HG02884 (cell line): ENCODE measurements at regions not wholly inside any gene's neighbourhood (a gene's known extent, or its start where the extent isn't known, plus 50 kb on each side); places are given as distances from the start of the nearest gene placed in this dataset.

ENCODE experiments used
- ATAC-seq: cut with Tn5 transposase; IDR thresholded peaks from one replicate; pipeline ENCODE4 v1.9.1; 2021; ENCODE audit warnings: mild to moderate bottlenecking, moderate library complexity; ENCODE audit not compliant: unreplicated experiment

DNA sequence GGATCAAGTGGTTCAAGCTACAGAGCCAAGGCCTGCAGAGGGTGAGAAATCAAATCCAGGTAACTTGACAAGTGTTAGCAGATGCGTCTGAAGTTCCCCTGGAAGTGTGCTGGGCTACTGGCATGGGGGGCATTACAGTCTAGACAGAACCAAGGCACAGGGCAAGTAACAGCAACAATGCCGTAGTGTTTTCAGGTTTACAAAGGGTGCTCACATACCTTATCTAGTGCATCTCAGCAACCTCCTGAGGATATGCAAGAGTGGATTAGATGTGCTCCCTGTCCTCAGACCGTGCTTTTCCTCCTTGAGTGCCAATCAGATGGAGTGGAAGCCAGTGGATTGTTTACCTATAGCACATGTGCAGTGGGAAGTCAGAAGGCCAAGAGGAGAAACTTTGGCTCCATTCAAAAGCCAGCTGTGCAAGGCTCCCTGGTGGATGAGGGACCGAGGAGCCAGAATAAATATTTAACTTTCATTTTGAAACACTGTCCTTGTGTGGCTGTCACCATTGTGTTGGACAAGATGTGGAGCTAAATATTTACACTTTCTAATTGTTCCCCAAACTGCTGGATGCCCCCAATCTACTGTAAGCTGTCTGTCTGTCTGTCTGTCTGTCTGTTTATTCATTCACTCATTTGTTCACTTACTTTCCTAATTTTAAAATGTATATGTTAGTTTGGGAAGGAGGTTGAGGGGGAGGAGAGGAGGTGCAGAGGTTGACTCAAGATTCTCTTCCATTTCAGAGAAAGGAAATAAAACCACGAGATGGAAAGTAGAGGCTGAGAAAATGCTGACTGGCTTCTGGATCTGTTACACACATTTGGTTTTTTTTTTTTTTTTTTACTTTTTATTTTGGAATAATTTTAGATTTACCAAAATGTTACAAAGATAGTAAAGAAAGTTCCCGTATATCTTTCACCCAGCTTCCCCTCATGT lies 184.0 kb upstream of the PARP11 start:
- no peak for ATAC-seq

GRCh38 chr12:4054630-4055029 lies 181.4 kb upstream of the PARP11 start:
- no peak for ATAC-seq

DNA sequence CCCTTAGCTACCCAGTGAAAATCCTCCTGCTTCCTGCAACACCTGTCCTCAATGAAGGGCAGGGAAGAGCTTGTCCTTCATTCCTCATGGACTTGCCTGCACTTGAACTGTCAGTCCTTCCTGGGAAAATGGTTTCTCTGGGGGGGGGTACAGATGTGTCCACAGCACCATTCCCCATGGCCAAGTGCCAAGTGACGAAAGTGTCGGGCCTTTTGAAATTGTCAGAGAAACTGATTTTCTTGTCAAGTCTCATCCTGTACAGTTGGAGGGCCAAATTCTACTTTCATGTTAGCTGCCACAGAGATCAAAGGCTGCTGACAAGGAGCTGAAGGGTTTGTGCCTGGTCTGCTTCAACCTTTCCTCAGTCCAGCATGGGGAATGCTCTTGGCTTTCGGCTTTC lies 179.5 kb upstream of the PARP11 start:
- no peak for ATAC-seq

GRCh38 chr12:4051596-4051995 lies 178.4 kb upstream of the PARP11 start:
- no peak for ATAC-seq

- ATAC-seq, result no peak
Measured at GRCh38 chr12:4050340-4050739, 177.1 kb upstream of the PARP11 start.

- ATAC-seq, result no peak
Measured at GRCh38 chr12:4049298-4050080, 176.3 kb upstream of the PARP11 start.

- ATAC-seq, result no peak
Measured at GRCh38 chr12:4047421-4047820, 174.2 kb upstream of the PARP11 start.

DNA sequence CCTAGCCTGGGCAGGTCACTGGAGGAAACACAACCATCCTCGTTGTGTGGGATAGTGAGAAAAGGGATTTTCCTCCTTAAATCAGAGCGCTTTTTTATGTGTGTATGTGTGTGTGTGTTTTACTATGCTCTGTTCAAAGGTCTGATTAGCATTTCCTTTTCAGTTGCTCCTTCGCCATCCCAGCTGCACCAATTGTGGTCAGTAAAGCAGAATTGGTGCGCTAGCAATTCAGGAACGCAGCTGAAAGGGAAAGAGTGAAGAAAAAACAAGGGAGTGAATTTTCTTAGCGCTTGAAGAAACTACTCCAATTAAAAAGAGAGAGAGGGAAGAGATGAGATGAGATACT lies 173.3 kb upstream of the PARP11 start:
- ATAC-seq, result no peak

DNA sequence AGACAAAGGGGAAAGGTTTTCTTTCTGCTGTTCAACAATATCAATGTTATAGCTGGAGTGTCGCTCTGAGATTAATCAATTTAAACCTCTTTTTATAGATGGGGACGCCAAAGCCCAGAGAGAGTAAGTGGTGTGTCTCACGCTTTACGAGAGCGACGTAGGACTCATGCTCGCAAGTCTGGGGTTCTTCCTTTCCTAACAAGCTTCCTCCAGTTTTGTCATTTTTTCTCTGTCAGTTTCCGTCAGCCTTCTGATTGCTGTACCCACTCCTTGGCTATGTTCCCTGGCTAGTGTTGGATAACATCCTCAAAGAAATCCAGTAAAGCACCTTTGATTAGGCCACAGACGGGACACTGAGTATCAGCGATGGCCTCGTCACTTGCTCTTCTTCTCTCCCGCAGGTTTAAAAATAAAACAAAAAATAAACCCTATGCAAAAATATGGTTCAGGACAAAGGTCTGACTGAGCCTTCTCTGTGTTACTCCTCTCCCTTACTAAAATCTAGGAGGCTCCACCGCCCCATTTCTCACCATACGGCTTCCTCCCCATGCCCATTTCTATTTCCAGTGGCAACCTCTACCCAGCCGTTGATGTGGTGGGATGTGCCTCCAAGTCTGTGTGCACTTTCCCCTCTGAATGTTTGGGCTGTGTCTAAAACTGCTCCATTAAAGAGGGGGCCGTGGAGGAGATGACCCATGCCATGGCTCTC lies 172.7 kb upstream of the PARP11 start:
- ATAC-seq, result no peak

GRCh38 chr12:4044736-4045730 lies 171.8 kb upstream of the PARP11 start:
- ATAC-seq, result no peak

- ATAC-seq, result no peak
Measured at GRCh38 chr12:4044101-4044500, 170.9 kb upstream of the PARP11 start.

- ATAC-seq, result no peak
Measured at GRCh38 chr12:4041187-4041885, 168.1 kb upstream of the PARP11 start.

DNA sequence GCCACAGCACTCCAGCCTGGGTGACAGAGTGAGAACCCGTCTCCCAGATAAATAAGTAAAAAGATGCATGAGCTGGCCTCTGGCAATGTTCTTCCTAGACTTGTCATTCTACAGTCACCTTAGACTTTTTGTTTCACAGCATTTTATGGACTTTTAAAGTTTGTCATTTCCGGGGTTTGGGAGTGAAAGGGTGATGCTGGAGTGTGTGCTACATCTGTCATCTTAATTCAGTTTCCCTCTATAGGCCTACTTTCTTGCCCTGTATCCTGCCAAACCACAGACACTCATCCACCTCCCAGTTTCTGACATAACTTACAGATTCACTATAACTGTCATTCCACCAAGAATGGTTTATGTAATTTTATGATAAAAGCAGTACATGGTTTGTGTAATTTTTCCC lies 166.7 kb upstream of the PARP11 start:
- ATAC-seq, result no peak

DNA sequence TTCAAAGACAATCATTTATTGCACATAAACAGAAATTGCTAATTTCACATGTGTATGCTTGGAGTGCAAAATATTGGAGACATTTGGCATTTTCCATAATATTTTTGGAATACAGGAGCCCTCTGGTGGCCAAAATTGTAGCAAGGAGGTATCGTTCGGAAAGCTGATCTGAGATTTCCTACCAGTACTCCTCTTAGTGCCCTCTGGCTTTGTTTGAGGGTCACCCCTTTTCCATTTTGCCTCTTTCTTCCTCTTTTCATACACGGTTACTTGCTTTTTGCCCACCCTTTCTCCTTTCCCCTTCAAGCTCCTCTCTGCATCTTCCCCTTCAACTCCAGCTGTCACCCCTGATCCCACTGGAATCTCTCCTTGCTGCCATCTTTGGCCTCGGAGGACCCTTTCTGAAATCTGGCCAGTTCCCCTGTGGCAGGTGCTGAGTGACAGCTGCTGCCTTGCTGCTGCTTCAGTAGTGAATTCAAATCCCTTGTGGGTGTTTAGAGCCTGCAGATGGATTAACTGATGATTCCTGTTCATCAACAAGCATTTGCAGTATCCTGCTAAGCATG lies 164.6 kb upstream of the PARP11 start:
- ATAC-seq, result no peak

DNA sequence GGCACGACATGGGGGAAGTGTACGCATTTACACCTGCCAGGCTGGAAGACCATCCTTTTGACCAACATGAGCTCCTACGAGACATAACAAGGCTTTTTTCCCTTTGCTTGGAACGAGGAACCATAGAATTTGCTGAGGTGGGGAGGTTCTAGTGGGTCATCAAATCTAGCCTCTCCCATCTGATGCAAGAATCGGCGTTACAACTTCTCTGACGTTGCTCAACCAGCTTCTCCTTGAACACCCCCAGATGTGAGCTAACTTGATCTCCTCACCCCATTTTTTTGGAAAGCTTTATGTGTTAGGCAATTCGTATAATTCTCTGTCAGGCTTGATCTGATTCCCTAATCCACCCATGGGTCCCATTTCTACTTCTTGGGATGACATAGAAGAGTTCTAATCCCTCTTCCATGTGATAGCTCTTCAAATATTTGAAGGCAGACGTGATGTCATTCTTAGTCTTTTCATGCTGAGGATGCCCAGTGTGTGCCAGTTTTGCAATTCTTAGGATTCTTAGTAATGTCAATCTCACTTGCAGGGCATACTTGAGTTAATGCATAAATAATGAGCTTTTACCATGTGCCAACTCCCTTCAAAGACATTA lies 163.6 kb upstream of the PARP11 start:
- ATAC-seq, result no peak

- ATAC-seq, result no peak
Measured at GRCh38 chr12:4034921-4035320, 161.7 kb upstream of the PARP11 start.

DNA sequence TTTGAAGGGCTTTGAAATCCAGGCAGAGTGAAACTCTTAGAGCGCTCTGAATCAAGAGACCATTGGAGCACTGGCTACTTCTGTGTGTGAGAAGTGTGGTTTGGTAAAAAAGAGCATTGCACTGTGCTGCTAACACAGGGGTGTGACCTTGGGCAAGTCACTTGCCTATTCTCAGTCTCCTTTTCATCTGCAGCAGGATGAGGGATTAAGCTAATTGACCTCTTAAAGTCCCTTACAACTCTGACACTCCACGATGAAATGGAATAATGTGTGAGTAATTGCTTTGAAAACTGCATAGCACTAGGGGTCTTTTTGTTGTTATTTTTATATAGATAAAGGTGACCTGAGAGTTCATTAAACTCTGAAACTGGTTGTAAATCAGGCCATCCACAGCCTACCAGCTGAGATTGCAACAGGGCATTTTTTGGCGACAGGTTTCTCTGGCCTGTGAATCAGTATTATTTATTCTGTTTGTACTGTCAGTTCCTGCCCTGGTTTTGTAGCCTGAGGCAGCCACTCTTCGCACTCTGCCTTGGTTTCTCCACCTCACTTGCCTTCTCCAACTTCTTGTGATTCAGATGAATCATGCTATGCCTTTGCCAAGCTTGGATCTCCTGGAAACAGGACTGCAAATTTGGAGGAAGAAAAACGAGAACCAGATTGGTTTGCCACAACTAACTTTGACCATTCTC lies 159.9 kb upstream of the PARP11 start:
- no peak for ATAC-seq

- no peak for ATAC-seq
Measured at GRCh38 chr12:4031703-4032291, 158.6 kb upstream of the PARP11 start.
